ENCODE measurements at regions not wholly inside any gene's neighbourhood (a gene's known extent, or its start where the extent isn't known, plus 50 kb on each side); places are given as distances from the start of the nearest gene placed in this dataset.

GRCh38 chr7:124387056-124387455, 354.2 kb upstream of the TMEM229A start:
- H3K4me3 ChIP-seq (ENCODE audit: low read length): no peak overlapping the region
- DNase-seq (ENCODE audit: low read depth): no peak
- TF ChIP-seq, protein P1, sequence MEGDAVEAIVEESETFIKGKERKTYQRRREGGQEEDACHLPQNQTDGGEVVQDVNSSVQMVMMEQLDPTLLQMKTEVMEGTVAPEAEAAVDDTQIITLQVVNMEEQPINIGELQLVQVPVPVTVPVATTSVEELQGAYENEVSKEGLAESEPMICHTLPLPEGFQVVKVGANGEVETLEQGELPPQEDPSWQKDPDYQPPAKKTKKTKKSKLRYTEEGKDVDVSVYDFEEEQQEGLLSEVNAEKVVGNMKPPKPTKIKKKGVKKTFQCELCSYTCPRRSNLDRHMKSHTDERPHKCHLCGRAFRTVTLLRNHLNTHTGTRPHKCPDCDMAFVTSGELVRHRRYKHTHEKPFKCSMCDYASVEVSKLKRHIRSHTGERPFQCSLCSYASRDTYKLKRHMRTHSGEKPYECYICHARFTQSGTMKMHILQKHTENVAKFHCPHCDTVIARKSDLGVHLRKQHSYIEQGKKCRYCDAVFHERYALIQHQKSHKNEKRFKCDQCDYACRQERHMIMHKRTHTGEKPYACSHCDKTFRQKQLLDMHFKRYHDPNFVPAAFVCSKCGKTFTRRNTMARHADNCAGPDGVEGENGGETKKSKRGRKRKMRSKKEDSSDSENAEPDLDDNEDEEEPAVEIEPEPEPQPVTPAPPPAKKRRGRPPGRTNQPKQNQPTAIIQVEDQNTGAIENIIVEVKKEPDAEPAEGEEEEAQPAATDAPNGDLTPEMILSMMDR (IDR thresholded peaks at IDR 0.05; ENCODE audit: insufficient read depth, low read depth, low read length, missing control alignments): no peak

- DNase-seq (ENCODE audit: low read depth): no peak
- no peak overlapping the region for H3K4me3 ChIP-seq (ENCODE audit: low read length)
- TF ChIP-seq, protein P1 (IDR thresholded peaks at IDR 0.05; ENCODE audit: insufficient read depth, low read depth, low read length, missing control alignments): no peak
Observed at GRCh38 chr7:124379296-124379695, 346.4 kb upstream of the TMEM229A start.

DNA sequence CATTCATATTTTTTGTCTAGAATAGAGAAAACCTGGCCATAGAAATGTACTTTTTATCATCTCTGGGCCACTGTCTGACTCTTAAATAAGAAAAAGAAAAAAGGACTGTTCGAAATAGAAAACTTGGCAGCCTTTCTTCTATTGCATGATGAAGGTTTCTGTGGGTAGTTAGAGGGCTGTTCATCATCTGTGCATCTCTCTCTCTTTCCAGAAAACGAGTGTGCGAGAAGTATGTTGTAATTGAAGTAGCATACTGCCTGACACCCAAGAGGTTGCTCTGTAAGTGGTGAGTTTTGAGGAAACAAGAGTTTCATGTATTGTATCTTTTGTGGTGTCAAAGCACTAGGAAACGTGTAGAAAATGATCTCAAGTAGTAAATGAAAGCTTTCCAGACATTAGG, 343.2 kb upstream of the TMEM229A start:
- DNase-seq (ENCODE audit: low read depth): no peak
- TF ChIP-seq, protein P1 (IDR thresholded peaks at IDR 0.05; ENCODE audit: insufficient read depth, low read depth, low read length, missing control alignments): no peak
- no peak overlapping the region for H3K4me3 ChIP-seq (ENCODE audit: low read length)

GRCh38 chr7:124375391-124375790, 342.5 kb upstream of the TMEM229A start:
- no peak for DNase-seq (ENCODE audit: low read depth)
- no peak overlapping the region for H3K4me3 ChIP-seq (ENCODE audit: low read length)
- TF ChIP-seq, protein P1 (IDR thresholded peaks at IDR 0.05; ENCODE audit: insufficient read depth, low read depth, low read length, missing control alignments): no peak

DNA sequence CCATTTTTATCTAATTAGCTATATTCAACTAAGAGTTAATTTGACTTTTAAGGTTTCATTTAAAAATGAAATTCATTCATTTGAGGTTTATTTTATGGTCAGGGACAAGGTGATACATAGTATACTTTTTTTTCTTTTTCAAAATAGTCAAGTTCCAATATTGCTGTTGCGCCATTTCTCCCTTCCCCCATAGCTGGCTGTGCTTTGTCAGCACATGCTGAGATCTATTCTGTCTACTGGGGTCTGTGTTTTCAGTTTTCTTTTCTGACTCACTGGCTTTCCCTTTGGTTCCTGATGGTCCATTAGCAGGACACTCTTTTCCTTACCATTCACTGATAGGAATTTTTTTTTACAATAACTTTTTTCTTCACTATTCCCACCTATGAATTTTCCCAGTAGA, 336.4 kb upstream of the TMEM229A start:
- TF ChIP-seq, protein P1 (IDR thresholded peaks at IDR 0.05; ENCODE audit: insufficient read depth, low read depth, low read length, missing control alignments): no peak
- no peak for DNase-seq (ENCODE audit: low read depth)
- H3K4me3 ChIP-seq (ENCODE audit: low read length): no peak overlapping the region

- no peak for DNase-seq (ENCODE audit: low read depth)
- H3K4me3 ChIP-seq (ENCODE audit: low read length): no peak overlapping the region
- TF ChIP-seq, protein P1 (IDR thresholded peaks at IDR 0.05; ENCODE audit: insufficient read depth, low read depth, low read length, missing control alignments): no peak
Observed at GRCh38 chr7:124366118-124366517, 333.3 kb upstream of the TMEM229A start.

DNA sequence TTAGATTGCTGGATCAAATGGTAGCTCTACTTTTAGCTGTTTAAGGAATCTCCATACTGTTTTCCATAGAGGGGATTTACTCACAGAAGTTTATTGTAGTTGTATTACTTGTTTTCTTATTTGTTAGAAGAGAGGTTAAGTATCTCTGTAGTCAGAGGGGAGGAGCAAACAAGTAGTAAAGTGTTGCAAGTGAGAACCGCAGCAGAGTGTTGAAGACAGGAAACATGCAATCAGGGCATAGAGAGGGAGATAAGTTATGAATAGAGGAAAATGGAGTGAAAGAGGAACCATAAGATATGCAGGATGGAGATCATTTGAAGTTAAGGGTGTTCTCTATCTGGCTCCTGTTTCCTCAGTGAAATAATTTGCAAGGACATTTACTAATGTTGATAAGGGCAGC, 331.4 kb upstream of the TMEM229A start:
- DNase-seq (ENCODE audit: low read depth): no peak
- H3K4me3 ChIP-seq (ENCODE audit: low read length): no peak overlapping the region
- TF ChIP-seq, protein P1 (IDR thresholded peaks at IDR 0.05; ENCODE audit: insufficient read depth, low read depth, low read length, missing control alignments): no peak

Measured in epithelial cell of esophagus (primary cell).